ENCODE measurements at regions not wholly inside any gene's neighbourhood (a gene's known extent, or its start where the extent isn't known, plus 50 kb on each side); places are given as distances from the start of the nearest gene placed in this dataset.

GRCh38 chr1:17952506-17952905 lies 155.1 kb upstream of the IGSF21 start:
- no peak for TF ChIP-seq CTCF (conservative IDR thresholded peaks at IDR 0.05; ENCODE audit: low read length)
- no peak for TF ChIP-seq EZH2phosphoT487 (IDR thresholded peaks at IDR 0.05; ENCODE audit: borderline replicate concordance)
